GM21515 (cell line): ENCODE measurements at regions not wholly inside any gene's neighbourhood (a gene's known extent, or its start where the extent isn't known, plus 50 kb on each side); places are given as distances from the start of the nearest gene placed in this dataset.

Experiments
- ATAC-seq: cut with Tn5 transposase; IDR thresholded peaks from one replicate; pipeline ENCODE4 v1.9.1; 2021; ENCODE audit not compliant: unreplicated experiment

GRCh38 chr6:21648475-21649050 lies 55.0 kb downstream of the SOX4 start:
- ATAC-seq = no peak

- ATAC-seq = no peak
Observed at GRCh38 chr6:21653323-21653722, 59.8 kb downstream of the SOX4 start.

GRCh38 chr6:21653905-21654304 lies 60.4 kb downstream of the SOX4 start:
- no peak for ATAC-seq

GRCh38 chr6:21654361-21654760 lies 60.8 kb downstream of the SOX4 start:
- no peak for ATAC-seq

GRCh38 chr6:21663966-21664313 lies 70.4 kb downstream of the SOX4 start:
- no peak for ATAC-seq

- ATAC-seq = no peak
Observed at GRCh38 chr6:21664314-21665109, 71.0 kb downstream of the SOX4 start.

GRCh38 chr6:21665110-21665391 lies 71.5 kb downstream of the SOX4 start:
- no peak for ATAC-seq

- ATAC-seq = no peak
Observed at GRCh38 chr6:21665392-21666200, 72.0 kb downstream of the SOX4 start.

GRCh38 chr6:21666201-21666691 lies 72.7 kb downstream of the SOX4 start:
- ATAC-seq = no peak

- ATAC-seq = no peak
Observed at GRCh38 chr6:21666853-21667681, 73.5 kb downstream of the SOX4 start.

GRCh38 chr6:21668795-21669194 lies 75.2 kb downstream of the SOX4 start:
- no peak for ATAC-seq

- no peak for ATAC-seq
Observed at GRCh38 chr6:21676769-21677168, 83.2 kb downstream of the SOX4 start.

- ATAC-seq = no peak
Observed at GRCh38 chr6:21678990-21679389, 85.4 kb downstream of the SOX4 start.

- ATAC-seq = no peak
Observed at GRCh38 chr6:21679761-21680265, 86.3 kb downstream of the SOX4 start.

GRCh38 chr6:21680611-21681010 lies 87.1 kb downstream of the SOX4 start:
- no peak for ATAC-seq

GRCh38 chr6:21690489-21690888 lies 96.9 kb downstream of the SOX4 start:
- ATAC-seq = no peak

GRCh38 chr6:21691685-21692346 lies 98.3 kb downstream of the SOX4 start:
- no peak for ATAC-seq

- no peak for ATAC-seq
Observed at GRCh38 chr6:21692721-21693120, 99.2 kb downstream of the SOX4 start.

GRCh38 chr6:21694168-21694567 lies 100.6 kb downstream of the SOX4 start:
- ATAC-seq = no peak

- no peak for ATAC-seq
Observed at GRCh38 chr6:21707524-21708319, 114.2 kb downstream of the SOX4 start.
